Tibial nerve (tissue), 4 donors: ENCODE measurements at regions not wholly inside any gene's neighbourhood (a gene's known extent, or its start where the extent isn't known, plus 50 kb on each side); places are given as distances from the start of the nearest gene placed in this dataset.

Experiments used
- EP300 ChIP-seq, 2 donors: sonication (generic); formaldehyde crosslinking; IDR thresholded peaks; one replicate each; pipeline ENCODE4 v1.6.1; 2017; ENCODE audit warnings: antibody characterized with exemption in 2 of 2, mild to moderate bottlenecking in 1 of 2
- POLR2A ChIP-seq, 2 donors: fragments of 450-650 bp; IDR thresholded peaks; one replicate each; pipeline ENCODE4 v1.6.1; 2017; ENCODE audit warnings: antibody characterized with exemption in 2 of 2, mild to moderate bottlenecking in 2 of 2, moderate library complexity in 2 of 2
- TF ChIP-seq, protein P1 (sequence below), 5 experiments: fragments of 200-600 bp in 3 of 5; fragments of 450-650 bp in 2 of 5; sonication (generic) in 3 of 5; IDR thresholded peaks; one replicate each; pipeline ENCODE4 v1.5.1; 2016 to 2019; ENCODE audit warnings: antibody characterized with exemption in 5 of 5, mild to moderate bottlenecking in 3 of 5, moderate library complexity in 2 of 5

GRCh38 chr3:99373088-99373845, 265.1 kb upstream of the COL8A1 start:
- TF ChIP-seq, protein P1, sequence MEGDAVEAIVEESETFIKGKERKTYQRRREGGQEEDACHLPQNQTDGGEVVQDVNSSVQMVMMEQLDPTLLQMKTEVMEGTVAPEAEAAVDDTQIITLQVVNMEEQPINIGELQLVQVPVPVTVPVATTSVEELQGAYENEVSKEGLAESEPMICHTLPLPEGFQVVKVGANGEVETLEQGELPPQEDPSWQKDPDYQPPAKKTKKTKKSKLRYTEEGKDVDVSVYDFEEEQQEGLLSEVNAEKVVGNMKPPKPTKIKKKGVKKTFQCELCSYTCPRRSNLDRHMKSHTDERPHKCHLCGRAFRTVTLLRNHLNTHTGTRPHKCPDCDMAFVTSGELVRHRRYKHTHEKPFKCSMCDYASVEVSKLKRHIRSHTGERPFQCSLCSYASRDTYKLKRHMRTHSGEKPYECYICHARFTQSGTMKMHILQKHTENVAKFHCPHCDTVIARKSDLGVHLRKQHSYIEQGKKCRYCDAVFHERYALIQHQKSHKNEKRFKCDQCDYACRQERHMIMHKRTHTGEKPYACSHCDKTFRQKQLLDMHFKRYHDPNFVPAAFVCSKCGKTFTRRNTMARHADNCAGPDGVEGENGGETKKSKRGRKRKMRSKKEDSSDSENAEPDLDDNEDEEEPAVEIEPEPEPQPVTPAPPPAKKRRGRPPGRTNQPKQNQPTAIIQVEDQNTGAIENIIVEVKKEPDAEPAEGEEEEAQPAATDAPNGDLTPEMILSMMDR (IDR thresholded peaks at IDR 0.05): no peak
- TF ChIP-seq EP300 (IDR thresholded peaks at IDR 0.05) (no peak), POLR2A (IDR thresholded peaks at IDR 0.05) (no peak)
